Activated naive CD8-positive, alpha-beta T cell (primary cell): ENCODE measurements at regions not wholly inside any gene's neighbourhood (a gene's known extent, or its start where the extent isn't known, plus 50 kb on each side); places are given as distances from the start of the nearest gene placed in this dataset.
"Not testable (repeated sequence)": the region's sequence is repeated elsewhere in the genome, so short reads cannot be mapped to it uniquely, and the experiment has no call there.

ENCODE experiments used
- H3K27ac Mint-ChIP-seq: one replicate; pipeline ENCODE4 v1.8.0; 2021; ENCODE audit warnings: mixed read lengths
- H3K27me3 Mint-ChIP-seq: one replicate; pipeline ENCODE4 v1.8.0; 2021; ENCODE audit warnings: mixed read lengths
- H3K36me3 Mint-ChIP-seq: one replicate; pipeline ENCODE4 v1.8.0; 2021; ENCODE audit warnings: mixed read lengths
- H3K4me1 Mint-ChIP-seq: one replicate; pipeline ENCODE4 v1.8.0; 2021; ENCODE audit warnings: low read depth, mixed read lengths
- H3K4me3 Mint-ChIP-seq: one replicate; pipeline ENCODE4 v1.8.0; 2021; ENCODE audit warnings: mild to moderate bottlenecking, mixed read lengths
- H3K9me3 Mint-ChIP-seq: one replicate; pipeline ENCODE4 v1.8.0; 2021; ENCODE audit warnings: low read depth, mixed read lengths

DNA sequence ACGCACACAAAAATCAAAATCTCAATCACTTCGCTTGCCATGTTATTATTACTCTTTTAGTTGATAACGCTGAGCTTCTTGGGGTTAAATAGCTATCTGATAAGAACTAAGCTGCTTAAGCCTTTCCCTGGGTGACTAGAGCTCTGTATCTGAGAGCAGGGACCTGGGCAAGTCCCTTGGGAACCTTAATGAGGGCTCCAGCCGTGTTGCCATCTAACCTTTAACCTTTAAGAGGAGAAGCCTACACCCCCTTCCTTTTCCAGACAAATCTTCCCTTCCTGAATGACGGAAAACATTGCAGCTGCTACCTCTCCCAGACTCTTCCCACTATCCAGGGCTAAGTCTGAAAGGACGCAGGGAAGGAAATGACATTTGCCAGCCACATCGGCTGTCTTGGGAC lies 216.5 kb upstream of the RAI14 start:
- Mint-ChIP-seq H3K9me3 (no peaks in the 10 kb centered on the region), H3K4me1 (no peaks in the 10 kb centered on the region), H3K27ac (no peak overlapping the region), H3K4me3 (no peak overlapping the region), H3K36me3 (peaks cover 2% of the 10 kb centered on the region), H3K27me3 (peaks cover 2% of the 10 kb centered on the region)

DNA sequence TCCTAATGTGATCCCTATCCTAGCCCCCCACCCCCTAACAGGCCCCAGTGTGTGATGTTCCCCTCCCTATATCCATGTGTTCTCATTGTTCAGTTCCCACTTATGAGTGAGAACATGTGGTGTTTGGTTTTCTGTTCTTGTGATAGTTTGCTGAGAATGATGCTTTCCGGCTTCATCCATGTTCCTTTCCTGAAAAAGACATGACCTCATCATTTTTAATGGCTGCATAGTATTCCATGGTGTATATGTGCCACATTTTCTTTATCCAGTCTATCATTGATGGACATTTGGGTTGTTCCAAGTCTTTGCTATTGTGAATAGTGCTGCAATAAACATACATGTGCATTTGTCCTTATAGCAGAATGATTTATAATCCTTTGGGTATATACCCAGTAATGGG lies 214.4 kb upstream of the RAI14 start:
- not testable (repeated sequence) for H3K36me3 Mint-ChIP-seq, H3K9me3 Mint-ChIP-seq, H3K27me3 Mint-ChIP-seq, H3K4me3 Mint-ChIP-seq, H3K27ac Mint-ChIP-seq, H3K4me1 Mint-ChIP-seq

DNA sequence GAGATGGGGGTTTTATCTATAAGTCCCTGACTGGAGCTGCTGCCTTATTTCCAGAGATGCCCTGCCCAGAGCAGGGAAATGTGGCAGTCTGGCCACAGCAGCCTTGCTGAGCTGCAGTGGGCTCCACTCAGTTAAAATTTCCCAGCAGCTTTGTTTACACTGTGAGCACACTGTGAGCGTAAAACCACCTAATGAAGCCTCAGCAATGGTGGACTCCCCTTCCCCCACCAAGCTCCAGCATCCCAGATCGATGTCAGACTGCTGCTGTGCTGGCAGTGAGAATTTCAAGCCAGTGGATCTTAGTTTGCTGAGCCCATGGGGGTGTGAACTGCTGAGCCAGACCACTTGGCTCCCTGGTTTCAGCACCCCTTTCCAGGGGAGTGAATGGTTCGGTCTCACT lies 208.7 kb upstream of the RAI14 start:
- Mint-ChIP-seq H3K9me3 (no peaks in the 10 kb centered on the region), H3K27me3 (peaks cover 10% of the 10 kb centered on the region), H3K4me3 (no peak overlapping the region), H3K4me1 (no peaks in the 10 kb centered on the region), H3K27ac (no peak overlapping the region), H3K36me3 (no peaks in the 10 kb centered on the region)

DNA sequence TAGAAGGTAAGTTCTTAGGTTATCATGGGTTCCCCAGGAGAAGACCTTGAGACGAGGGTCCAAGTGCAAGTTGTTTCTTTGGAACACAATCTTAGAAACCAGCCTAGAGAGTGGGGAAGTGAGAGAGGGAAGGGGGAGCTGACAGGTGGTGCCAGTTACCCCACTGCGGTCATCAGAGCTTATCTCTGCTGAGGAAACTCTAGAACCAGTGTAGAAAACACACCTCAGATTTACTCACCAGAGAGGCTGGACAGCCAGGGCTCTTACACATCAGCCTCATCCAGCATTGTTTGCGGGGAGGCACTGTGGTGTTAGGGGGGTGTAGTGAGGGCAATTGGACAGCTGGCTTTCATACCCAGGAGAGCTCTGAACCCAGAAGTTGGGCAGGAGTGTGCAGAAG lies 206.5 kb upstream of the RAI14 start:
- H3K27me3 Mint-ChIP-seq, result peaks cover 16% of the 10 kb centered on the region
- H3K4me3 Mint-ChIP-seq, result no peak overlapping the region
- no peaks in the 10 kb centered on the region for H3K9me3 Mint-ChIP-seq
- H3K27ac Mint-ChIP-seq, result no peak overlapping the region
- H3K36me3 Mint-ChIP-seq, result no peaks in the 10 kb centered on the region
- no peaks in the 10 kb centered on the region for H3K4me1 Mint-ChIP-seq

DNA sequence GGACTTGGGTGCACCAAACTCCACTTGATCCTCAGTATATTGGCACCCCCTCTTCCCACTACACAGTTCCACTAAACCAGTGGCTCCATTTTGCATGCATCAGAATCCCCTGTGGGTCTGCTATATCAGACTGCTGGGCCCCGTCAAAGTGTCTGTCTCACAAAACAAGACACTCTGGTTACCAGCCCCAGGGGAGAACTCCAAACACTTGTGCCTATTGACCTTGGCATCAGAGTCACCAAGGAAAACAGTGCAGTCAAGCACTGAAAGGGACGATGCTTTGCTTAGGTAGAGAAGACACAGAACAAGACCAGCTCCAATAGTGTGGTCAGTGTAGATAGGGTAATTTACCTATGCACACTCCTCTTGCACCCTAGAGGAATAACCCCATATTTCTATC lies 205.8 kb upstream of the RAI14 start:
- H3K9me3 Mint-ChIP-seq, result no peaks in the 10 kb centered on the region
- H3K27ac Mint-ChIP-seq, result no peak overlapping the region
- H3K27me3 Mint-ChIP-seq, result peaks cover 16% of the 10 kb centered on the region
- H3K36me3 Mint-ChIP-seq, result no peaks in the 10 kb centered on the region
- H3K4me3 Mint-ChIP-seq, result no peak overlapping the region
- no peaks in the 10 kb centered on the region for H3K4me1 Mint-ChIP-seq

DNA sequence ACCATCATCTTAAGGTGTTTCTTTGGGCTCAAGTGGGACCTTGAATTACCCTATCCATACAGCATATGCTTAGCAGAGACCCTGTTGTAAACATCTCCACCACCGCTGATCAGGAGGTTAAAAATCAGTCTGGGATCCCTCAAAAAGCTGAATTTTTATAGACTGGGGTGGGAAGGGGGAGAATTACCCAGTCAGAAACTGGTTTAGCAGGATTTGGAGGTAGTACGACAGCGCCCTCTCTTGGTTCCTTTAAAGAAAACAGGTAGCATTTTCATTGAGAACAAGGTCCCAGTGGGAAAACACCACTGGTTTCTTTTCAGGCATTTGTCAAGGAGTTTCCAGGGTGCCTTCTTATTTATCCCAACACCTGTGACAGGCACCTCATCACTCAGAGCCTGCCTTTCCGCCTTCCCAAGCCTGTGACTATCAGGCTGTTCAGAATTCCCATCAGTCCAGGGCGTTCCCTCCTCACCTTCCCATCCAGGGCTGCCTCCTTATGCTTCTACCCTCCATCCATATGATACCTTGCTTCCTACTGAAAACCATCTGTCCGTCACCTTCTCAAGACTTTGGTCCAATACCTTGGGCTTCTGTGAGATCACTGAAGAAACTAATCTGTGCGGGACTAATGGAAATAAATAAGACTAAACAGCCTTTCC lies 203.8 kb upstream of the RAI14 start:
- Mint-ChIP-seq H3K4me1 (no peaks in the 10 kb centered on the region), H3K27ac (no peak overlapping the region), H3K4me3 (no peak overlapping the region), H3K36me3 (no peaks in the 10 kb centered on the region), H3K9me3 (no peaks in the 10 kb centered on the region), H3K27me3 (peaks cover 18% of the 10 kb centered on the region)

DNA sequence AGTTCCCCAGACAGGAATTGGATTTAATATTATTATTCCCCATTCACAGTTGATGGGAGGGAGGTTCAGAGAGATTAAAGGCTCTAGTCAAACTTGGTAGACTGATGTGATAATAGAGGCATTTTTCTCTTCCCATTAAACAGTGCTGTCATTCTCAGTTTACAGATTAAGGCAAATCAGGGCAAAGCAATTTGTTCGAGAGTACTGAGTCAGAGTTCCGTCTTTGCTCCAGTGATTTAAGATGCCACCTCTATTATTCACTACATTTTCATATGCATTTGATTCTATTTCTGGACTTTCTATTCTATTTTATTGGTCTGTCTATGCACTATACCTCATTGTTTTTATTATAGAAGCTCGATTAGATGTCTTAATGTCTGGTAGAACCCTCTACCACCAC lies 201.0 kb upstream of the RAI14 start:
- H3K36me3 Mint-ChIP-seq, result no peaks in the 10 kb centered on the region
- H3K27me3 Mint-ChIP-seq, result peaks cover 14% of the 10 kb centered on the region
- H3K27ac Mint-ChIP-seq, result no peak overlapping the region

DNA sequence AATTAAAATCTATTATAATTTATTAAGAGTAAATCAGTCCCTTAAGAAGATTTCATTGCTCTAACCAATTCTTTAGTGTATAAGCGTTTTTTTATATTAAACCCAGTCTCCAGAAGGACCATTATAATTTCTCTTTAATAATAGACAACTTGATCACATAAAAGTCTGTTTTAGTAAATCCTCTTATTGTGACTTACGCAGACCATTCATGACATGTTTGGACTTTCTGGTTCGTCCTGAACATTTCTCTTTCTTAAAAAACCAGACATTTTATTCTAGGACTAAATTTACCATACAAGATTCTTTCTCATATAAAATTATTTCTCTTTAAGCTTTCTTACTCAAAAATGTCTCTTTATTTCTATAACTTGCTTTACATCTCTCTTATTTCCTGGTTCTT lies 196.2 kb upstream of the RAI14 start:
- Mint-ChIP-seq H3K27ac (no peak overlapping the region), H3K27me3 (peaks cover 4% of the 10 kb centered on the region), H3K9me3 (no peaks in the 10 kb centered on the region), H3K4me1 (peaks cover under 1% of the 10 kb centered on the region), H3K4me3 (no peak overlapping the region), H3K36me3 (no peaks in the 10 kb centered on the region)

More for the DNA sequence above, 201.0 kb upstream of the RAI14 start:
- H3K4me3 Mint-ChIP-seq, result no peak overlapping the region
- H3K9me3 Mint-ChIP-seq, result no peaks in the 10 kb centered on the region
- no peaks in the 10 kb centered on the region for H3K4me1 Mint-ChIP-seq

DNA sequence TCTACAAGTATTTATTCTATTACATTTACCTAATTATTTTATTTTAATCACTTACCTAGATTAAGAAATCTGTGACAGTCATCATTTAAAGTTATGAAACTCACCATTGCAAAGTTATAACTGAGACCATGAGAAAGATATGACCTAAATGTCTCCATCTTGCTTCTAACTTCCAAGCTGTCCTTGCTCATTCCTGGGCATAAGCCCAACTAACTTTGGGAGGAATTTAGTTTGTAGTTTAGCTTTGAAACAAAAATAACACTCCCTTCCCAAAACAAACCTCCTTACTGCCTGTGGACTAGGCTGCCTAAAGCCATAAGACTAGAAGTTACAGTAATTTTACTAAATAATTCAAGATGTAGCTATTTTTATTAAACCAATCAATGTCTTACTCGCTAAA lies 195.6 kb upstream of the RAI14 start:
- no peak overlapping the region for H3K4me3 Mint-ChIP-seq
- no peaks in the 10 kb centered on the region for H3K9me3 Mint-ChIP-seq
- no peaks in the 10 kb centered on the region for H3K36me3 Mint-ChIP-seq
- H3K27ac Mint-ChIP-seq, result no peak overlapping the region
- H3K4me1 Mint-ChIP-seq, result peaks cover 1% of the 10 kb centered on the region
- peaks cover 6% of the 10 kb centered on the region for H3K27me3 Mint-ChIP-seq

DNA sequence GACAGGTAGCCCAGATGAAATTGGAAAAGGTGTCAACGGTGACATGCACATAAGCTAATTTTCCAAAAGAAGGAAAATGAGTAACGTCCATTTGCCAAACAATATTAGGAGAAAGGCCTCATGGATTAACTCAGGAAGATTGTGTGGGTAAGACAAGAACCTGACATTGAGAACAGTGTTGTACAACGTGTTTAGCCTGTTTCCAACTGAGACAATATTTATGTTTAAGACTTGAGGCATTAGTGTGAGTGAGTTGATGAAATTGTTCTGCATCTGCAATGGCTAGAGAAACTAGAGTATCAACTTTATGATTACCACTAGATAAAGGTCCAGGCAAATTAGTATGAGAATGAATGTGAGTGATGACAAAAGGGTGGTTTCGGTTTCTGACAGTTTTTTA lies 191.3 kb upstream of the RAI14 start:
- no peaks in the 10 kb centered on the region for H3K36me3 Mint-ChIP-seq
- no peak overlapping the region for H3K4me3 Mint-ChIP-seq
- no peak overlapping the region for H3K27ac Mint-ChIP-seq
- peaks cover 1% of the 10 kb centered on the region for H3K4me1 Mint-ChIP-seq
- no peaks in the 10 kb centered on the region for H3K9me3 Mint-ChIP-seq
- H3K27me3 Mint-ChIP-seq, result peaks cover 5% of the 10 kb centered on the region

DNA sequence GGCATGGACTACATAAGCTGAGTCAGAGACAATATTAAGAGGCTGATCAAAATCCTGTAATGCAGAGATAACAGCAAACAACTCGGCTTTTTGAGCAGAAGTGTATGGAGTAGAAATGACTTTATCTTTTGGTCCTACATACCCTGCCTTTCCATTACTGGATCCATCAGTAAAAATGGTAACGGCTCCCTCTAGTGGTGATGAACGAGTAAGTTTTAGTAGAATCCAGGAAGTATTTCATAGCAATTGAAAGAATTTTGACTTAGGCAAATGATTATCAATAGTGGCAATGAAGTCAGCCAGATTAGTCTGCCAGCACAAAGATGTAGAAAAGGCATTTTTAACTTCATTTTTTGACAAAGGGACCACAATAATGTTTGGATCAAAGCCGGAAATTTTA lies 190.8 kb upstream of the RAI14 start:
- not testable (repeated sequence) for H3K27ac Mint-ChIP-seq, H3K9me3 Mint-ChIP-seq, H3K4me3 Mint-ChIP-seq, H3K36me3 Mint-ChIP-seq, H3K4me1 Mint-ChIP-seq, H3K27me3 Mint-ChIP-seq

DNA sequence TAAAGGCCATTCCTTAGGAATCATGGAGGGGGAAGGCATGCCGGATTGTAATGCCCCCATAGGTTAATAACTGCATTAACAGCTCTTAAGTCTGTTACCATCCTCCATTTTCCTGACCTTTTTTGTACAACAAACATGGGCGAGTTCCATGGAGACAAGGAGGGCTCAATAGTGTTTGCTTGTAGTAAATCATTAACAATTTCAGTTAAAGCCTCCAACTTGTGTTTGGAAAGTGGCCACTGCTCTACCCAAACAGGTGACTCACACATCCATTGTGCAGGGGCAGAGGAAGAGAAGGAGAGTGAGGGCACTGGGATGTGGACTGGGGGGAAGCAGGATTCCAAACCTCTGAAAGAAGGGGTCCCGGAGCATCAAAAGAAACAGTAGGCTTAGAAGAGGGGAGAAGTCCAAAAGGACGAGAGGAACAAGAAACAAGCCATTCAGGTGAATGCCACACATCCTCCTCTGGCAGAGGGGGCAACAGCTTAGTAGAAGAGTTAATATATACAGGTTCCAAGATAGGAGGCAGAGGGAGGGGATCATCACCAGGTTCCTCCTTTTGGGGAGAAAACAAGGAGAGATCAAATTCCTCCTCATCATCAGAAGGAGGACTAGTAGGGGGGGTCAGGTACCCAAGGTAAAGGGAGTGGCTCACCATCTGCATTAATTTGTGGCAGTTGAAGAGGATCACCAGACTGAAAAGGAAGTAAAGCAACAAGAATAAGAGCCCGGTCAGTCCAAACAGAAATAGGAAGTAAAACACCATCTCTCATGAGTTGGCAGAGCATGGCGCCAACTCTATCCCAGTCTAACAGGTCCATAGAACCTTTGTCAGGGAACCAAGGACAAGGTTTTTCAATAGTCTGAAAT lies 189.4 kb upstream of the RAI14 start:
- not testable (repeated sequence) for H3K36me3 Mint-ChIP-seq, H3K27ac Mint-ChIP-seq, H3K9me3 Mint-ChIP-seq, H3K4me3 Mint-ChIP-seq, H3K4me1 Mint-ChIP-seq, H3K27me3 Mint-ChIP-seq

DNA sequence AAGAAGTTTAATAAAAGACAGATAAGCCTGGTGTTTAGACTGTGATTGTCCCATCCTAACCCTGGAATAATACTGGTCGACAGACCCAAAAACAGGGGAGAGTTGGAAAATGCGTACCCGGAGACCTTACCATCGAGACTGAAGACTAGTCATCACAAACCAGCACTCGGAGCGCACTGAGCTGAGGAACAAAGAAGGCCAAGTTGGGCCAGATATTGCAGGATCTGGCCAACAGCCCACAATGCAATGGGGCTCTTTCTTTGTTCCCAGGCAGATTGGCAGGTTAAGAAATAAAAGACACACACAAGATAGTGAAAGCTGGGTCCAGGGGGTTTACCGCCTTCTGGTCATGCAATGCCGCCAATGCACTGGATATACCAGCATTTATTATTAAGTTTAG lies 188.7 kb upstream of the RAI14 start:
- no peak overlapping the region for H3K27ac Mint-ChIP-seq
- H3K27me3 Mint-ChIP-seq, result peaks cover 5% of the 10 kb centered on the region
- no peaks in the 10 kb centered on the region for H3K9me3 Mint-ChIP-seq
- no peaks in the 10 kb centered on the region for H3K36me3 Mint-ChIP-seq
- peaks cover 1% of the 10 kb centered on the region for H3K4me1 Mint-ChIP-seq
- no peak overlapping the region for H3K4me3 Mint-ChIP-seq

DNA sequence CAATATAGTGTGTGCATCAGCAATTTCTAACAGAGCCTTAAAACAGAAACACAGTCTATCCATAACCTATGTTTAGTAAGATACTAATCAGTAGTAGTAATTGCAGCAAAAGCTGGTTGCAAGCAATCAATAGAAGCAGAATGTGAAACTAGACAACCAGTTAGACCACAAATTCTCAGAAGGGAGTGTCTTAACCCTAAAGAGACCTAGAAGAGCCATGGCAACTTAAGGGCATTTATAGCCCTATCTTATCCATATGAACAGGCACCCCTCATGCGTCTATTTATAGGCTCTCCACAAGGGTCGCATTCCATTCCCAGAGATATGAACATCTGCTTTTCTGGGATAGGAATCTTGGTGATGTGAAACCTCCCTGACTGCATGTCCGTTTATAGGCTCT lies 188.1 kb upstream of the RAI14 start:
- H3K9me3 Mint-ChIP-seq, H3K4me1 Mint-ChIP-seq, H3K4me3 Mint-ChIP-seq, H3K27me3 Mint-ChIP-seq, H3K27ac Mint-ChIP-seq, H3K36me3 Mint-ChIP-seq: not testable (repeated sequence)

DNA sequence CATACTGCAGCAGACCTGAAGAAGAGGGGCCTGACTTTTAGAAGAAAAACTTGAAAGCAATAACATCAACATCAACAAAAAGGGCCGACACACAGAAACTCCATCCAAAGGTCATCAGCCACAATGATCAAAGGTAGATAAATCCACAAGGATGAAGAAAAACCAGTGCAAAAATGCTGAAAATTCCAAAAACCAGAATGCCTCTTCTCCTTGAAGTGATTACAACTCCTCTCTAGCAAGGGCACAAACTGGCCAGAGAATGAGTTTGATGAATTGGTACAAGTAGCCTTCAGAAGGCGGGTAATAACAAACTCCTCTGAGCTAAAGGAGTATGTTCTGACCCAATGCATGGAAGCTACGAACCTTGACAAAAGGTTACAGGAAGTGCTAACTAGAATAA lies 186.2 kb upstream of the RAI14 start:
- Mint-ChIP-seq H3K9me3 (no peaks in the 10 kb centered on the region), H3K27me3 (peaks cover 8% of the 10 kb centered on the region), H3K36me3 (no peaks in the 10 kb centered on the region), H3K4me3 (no peak overlapping the region), H3K4me1 (peaks cover under 1% of the 10 kb centered on the region), H3K27ac (no peak overlapping the region)

DNA sequence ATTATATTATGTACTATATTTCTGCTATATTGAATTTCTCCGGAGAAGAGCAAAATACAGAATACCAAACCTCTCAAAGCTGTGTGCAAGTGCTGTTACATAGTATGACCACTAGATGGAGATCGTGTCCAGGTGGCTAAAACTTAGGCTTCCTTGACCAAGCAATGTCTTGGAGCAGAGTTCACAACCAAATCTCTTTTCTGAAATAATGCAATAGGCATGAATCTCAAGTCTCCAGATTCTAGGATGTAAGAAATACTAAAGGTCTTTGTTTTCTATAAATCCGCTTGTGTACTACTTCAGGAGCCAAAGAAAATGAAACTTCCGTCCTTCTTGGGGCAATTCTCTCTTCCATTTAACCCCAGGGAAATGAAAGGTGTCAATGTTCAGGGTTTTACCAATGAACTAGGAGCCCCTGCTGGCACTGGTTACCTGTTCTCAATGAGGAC lies 181.5 kb upstream of the RAI14 start:
- Mint-ChIP-seq H3K4me1 (no peaks in the 10 kb centered on the region), H3K36me3 (no peaks in the 10 kb centered on the region), H3K9me3 (no peaks in the 10 kb centered on the region), H3K27ac (no peak overlapping the region), H3K4me3 (no peak overlapping the region), H3K27me3 (peaks cover 6% of the 10 kb centered on the region)
